GM18517 (cell line): ENCODE measurements at regions not wholly inside any gene's neighbourhood (a gene's known extent, or its start where the extent isn't known, plus 50 kb on each side); places are given as distances from the start of the nearest gene placed in this dataset.

Experiments
- ATAC-seq: cut with Tn5 transposase; IDR thresholded peaks from one replicate; pipeline ENCODE4 v1.9.1; 2021; ENCODE audit warnings: mild to moderate bottlenecking, moderate library complexity; ENCODE audit not compliant: unreplicated experiment

GRCh38 chr6:14856177-14856576, 389.7 kb upstream of the JARID2 start:
- no peak for ATAC-seq

DNA sequence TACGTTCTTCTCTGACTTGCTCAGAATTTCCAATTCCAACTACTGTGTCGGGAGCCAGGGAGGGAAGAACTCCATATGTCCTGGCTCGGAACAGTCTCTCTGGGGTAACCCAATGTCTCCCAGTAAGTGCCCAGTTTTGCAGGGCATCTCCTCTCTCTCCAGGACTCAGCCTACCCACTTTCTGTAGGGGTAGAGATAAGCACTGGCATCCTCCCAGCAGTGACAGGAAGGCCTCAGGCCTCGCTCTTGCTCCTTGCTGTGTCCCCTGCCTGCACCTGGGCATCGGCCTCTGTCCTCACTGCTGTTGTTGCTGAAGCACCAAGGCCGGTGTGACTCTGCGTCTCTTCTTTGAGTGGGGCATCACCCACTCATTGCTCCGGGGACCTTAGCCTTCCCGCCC, 388.9 kb upstream of the JARID2 start:
- ATAC-seq, result no peak

- ATAC-seq, result no peak
These were observed 388.4 kb upstream of the JARID2 start for GRCh38 chr6:14857501-14857900.

DNA sequence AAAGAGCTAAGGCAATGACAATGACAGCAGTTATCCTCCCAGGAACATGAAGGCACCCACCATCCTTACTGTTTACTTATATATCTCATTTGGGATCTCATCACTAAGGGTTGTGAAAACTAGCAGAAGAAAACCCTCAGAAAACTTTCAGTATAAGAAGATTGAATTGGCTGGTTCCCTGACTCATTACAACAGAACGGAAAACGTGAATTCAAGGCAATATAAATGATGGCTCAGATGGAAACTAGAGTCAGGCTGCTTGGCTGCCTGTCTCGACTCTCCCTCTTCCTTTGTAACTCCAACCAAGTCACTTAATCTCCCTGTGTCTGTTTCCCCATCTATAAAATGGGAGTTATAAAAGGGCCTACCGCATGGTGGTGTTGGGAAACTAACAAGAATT, 387.1 kb upstream of the JARID2 start:
- ATAC-seq, result no peak

DNA sequence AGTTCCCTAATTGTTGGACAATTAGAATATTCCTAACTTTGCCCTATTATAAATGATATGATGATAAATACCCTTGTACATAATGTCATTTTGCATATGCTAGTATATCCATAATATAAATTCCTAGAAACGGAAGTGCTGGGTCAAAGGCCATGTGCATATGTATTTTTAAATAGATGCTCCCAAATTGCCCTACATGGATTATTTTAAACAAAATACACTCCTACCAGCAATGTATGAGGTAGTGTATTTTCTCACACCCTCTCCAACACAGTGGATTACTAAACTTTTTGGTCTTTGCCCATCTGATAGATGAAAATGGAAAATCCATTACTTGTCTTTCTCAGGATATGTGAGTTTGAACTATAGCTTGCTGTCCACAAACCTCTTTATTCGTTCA, 385.1 kb upstream of the JARID2 start:
- no peak for ATAC-seq

GRCh38 chr6:14861491-14861943, 384.4 kb upstream of the JARID2 start:
- no peak for ATAC-seq

- no peak for ATAC-seq
These were observed 383.0 kb upstream of the JARID2 start for GRCh38 chr6:14862845-14863244.

- no peak for ATAC-seq
These were observed 381.7 kb upstream of the JARID2 start for GRCh38 chr6:14863902-14864850.

- no peak for ATAC-seq
These were observed 380.3 kb upstream of the JARID2 start for GRCh38 chr6:14865531-14866100.

DNA sequence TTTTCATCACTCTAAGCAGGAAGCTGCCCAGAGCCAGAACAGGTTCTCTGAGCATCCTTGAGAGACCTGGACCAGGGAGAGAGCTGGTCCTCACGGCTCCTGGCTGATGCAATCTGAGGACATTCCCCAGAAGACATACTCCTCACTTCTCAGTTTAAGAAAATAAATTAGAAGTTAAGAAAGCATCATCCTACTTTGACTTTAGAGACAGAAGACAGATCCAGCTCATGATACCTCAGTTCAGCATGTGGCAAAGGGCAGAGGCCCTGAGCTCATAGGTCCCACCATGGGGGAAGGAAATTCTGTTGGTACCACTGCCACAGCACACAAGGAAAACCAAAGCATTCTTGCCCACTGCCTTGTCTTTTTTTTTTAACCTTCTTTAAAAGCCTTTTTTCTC, 378.1 kb upstream of the JARID2 start:
- no peak for ATAC-seq

- no peak for ATAC-seq
These were observed 374.6 kb upstream of the JARID2 start for GRCh38 chr6:14871221-14871620.

DNA sequence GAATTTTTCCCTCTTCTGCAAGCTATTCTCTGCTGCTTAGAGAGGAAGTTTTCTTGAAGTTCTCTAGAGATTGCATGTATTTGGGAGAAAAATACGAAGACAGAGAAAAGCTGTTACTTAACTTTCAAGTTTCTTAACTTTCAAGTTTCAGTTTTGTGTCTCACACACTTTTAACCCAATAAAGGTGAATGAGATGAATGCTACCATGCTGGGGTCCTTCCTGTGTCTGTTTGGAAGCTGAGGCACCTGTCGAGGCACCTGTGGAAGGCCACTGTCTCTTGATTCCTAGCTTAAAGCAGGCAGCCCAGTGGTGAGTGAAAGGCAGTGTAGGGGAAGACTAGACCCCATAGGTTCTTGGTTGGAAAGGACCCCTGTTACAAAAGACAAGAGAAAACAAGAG, 372.8 kb upstream of the JARID2 start:
- no peak for ATAC-seq

DNA sequence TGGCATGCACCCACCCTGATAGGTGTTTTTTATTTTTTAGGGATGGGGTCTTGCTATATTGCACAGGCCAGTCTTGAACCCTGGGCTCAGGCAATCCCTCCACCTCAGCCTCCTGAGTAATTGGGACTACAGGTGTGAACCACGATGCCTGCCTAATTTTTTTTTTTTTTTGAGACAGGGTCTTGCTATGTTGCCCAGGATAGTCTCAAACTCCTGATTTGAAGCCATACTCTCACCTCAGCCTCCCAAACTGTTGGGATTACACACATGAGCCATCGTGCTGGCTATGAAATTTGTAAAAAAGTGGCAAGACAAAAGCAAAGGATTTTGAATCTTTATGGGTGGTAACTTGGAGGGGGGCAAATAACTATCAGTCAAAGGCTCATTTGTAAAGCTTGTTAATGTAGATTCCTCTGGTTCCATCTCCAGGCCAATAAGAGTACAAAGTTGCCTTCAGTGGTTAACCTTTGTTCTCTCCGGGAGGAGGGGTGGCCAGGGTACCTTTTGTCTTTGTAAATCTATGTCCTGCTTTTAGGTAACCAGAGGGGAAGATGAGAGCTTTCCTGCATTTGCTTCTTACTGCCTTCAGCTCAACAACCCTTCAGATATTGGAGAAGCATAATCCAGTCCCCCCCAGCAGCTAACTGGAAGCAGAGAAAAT, 372.0 kb upstream of the JARID2 start:
- ATAC-seq, result no peak

GRCh38 chr6:14874975-14875480, 370.8 kb upstream of the JARID2 start:
- ATAC-seq, result no peak

DNA sequence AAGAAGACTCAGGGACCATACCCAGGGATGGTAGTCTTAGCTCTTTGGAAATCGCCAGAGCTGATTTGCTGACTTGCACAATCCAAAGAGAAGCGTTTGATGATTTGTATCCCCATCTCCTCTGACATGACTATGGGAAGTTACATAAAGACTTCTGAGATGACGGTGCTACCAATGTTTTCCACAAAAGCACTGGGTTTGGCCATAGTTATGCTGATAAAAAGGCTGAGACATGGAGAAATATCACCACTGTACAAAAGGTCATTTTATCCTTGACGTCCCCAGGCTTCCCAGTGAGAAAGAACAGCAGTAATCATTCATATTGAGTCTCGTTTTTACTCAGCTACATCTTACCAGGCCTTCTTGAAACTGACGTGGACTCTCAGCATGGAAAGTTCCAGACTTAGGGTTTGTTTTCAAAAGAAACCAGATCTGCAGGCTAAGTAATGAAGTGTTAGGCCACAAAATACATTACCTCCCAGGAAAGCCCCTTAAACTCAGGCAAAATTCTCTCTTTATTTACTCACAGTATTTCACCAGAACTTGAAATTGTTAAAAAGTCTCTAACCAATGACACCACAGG, 370.3 kb upstream of the JARID2 start:
- peak; percentile 65 for ATAC-seq

GRCh38 chr6:14876778-14877613, 368.9 kb upstream of the JARID2 start:
- no peak for ATAC-seq

DNA sequence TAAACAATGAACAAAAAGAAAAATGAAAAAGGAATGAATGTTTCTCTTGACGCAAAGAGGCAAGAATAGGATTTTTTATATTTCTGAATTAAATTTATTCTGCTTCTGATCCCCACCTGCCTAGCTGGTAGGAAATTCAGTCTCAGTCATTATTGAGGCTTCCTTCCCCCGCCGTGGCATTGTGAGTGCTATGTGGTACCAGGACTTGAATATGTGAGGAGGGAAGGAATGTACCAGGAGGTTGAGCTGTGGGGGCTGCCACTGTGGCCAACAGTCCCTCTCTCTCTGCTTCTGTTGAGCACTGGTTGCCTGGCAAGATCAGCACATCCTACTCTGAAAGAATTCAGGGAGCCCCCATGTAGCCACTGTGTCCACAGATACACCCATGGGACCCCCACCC, 368.1 kb upstream of the JARID2 start:
- no peak for ATAC-seq

DNA sequence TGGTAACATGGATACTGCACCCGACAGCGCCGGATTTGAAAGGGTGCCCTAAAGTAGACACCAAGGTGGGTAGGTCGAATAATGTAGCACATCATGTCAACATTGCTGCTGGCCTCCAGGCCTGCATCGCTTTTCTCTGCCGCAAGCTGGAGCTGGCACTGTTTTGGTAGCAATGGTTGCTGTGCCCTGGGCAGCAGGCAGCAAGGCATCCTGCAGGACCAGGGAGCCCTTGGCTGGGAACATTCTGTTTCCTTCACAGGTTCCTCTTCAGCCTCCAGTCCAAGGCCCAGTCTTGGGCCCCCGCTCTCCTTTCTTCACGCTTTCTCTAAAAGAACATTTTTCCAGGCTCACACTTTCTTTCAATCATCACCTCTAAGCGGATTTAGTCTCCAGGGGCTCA, 365.8 kb upstream of the JARID2 start:
- no peak for ATAC-seq

GRCh38 chr6:14880677-14881076, 365.2 kb upstream of the JARID2 start:
- ATAC-seq, result no peak

GRCh38 chr6:14881398-14881797, 364.5 kb upstream of the JARID2 start:
- no peak for ATAC-seq
